Stimulated activated naive CD8-positive, alpha-beta T cell treated with anti-CD3 and anti-CD28 coated beads, Interleukin-15, amount 100 ng/mL, for 72 hours (primary cell): ENCODE measurements at regions not wholly inside any gene's neighbourhood (a gene's known extent, or its start where the extent isn't known, plus 50 kb on each side); places are given as distances from the start of the nearest gene placed in this dataset.
A peak's percentile ranks its signal among the peaks of the same experiment; 100 is the strongest.

ENCODE experiments used
- ATAC-seq: fragments of 150-1000 bp; cut with Tn5 transposase; 2 replicates; pipeline ENCODE4 v1.10.0; 2021; ENCODE audit warnings: mild to moderate bottlenecking, moderate library complexity
- DNase-seq, 2 donors: peaks; one replicate each; pipeline ENCODE4 v3.0.0; 2021 to 2022
- H3K27ac Mint-ChIP-seq, 2 donors: one replicate each; pipeline ENCODE4 v1.8.0; 2022; ENCODE audit warnings: mild to moderate bottlenecking in 2 of 2, mixed read lengths in 2 of 2, moderate library complexity in 2 of 2
- H3K27me3 Mint-ChIP-seq: one replicate; pipeline ENCODE4 v1.8.0; 2022; ENCODE audit warnings: mixed read lengths
- H3K4me1 Mint-ChIP-seq: one replicate; pipeline ENCODE4 v1.8.0; 2022; ENCODE audit warnings: mild to moderate bottlenecking, mixed read lengths
- H3K4me3 Mint-ChIP-seq, 2 donors: one replicate each; pipeline ENCODE4 v1.8.0; 2022; ENCODE audit warnings: mild to moderate bottlenecking in 2 of 2, mixed read lengths in 2 of 2, moderate library complexity in 1 of 2
- H3K9me3 Mint-ChIP-seq, 2 donors: one replicate each; pipeline ENCODE4 v1.8.0; 2022; ENCODE audit warnings: mixed read lengths in 2 of 2

- no peaks in the 10 kb centered on the region for H3K4me1 Mint-ChIP-seq
- DNase-seq (no peak), ATAC-seq (no peak)
- peaks cover 54% of the 10 kb centered on the region for H3K27me3 Mint-ChIP-seq
- H3K27ac Mint-ChIP-seq = no peak overlapping the region
- no peak overlapping the region for H3K4me3 Mint-ChIP-seq
- H3K9me3 Mint-ChIP-seq = peaks cover 0 to 17% of the 10 kb centered on the region in 2 donors
Measured at GRCh38 chr10:3312403-3312940, 139.9 kb upstream of the PITRM1 start.

- H3K4me1 Mint-ChIP-seq = no peaks in the 10 kb centered on the region
- no peak overlapping the region for H3K4me3 Mint-ChIP-seq
- H3K27me3 Mint-ChIP-seq = peaks cover 49% of the 10 kb centered on the region
- ATAC-seq = no peak
- H3K27ac Mint-ChIP-seq = no peak overlapping the region
- no peak for DNase-seq
- peaks cover 0 to 17% of the 10 kb centered on the region in 2 donors for H3K9me3 Mint-ChIP-seq
Measured at GRCh38 chr10:3310016-3310784, 137.6 kb upstream of the PITRM1 start.

DNA sequence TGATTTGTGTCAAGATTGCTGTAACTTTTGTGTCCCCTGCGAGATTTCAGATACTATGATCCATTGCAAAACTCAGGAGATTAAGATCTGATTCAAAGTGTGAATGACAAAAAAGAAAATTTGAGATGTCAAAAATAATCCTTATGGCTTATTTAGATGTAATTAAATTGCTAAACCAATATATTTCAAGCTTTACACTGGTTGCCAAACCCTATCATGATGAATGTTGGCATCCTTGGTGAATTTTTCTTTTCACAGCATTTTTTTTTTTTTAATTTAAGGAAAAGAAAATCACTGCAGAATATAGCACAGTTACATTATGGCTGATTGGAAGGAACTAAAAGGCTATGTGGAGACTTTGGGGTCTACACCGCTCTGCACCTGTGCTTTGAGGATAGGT lies 133.5 kb upstream of the PITRM1 start:
- peaks cover 27% of the 10 kb centered on the region for H3K27me3 Mint-ChIP-seq
- ATAC-seq (no peak), DNase-seq (no peak)
- H3K4me3 Mint-ChIP-seq = no peak overlapping the region
- H3K4me1 Mint-ChIP-seq = no peaks in the 10 kb centered on the region
- H3K9me3 Mint-ChIP-seq = peaks cover 0 to 6% of the 10 kb centered on the region in 2 donors
- no peak overlapping the region for H3K27ac Mint-ChIP-seq

DNA sequence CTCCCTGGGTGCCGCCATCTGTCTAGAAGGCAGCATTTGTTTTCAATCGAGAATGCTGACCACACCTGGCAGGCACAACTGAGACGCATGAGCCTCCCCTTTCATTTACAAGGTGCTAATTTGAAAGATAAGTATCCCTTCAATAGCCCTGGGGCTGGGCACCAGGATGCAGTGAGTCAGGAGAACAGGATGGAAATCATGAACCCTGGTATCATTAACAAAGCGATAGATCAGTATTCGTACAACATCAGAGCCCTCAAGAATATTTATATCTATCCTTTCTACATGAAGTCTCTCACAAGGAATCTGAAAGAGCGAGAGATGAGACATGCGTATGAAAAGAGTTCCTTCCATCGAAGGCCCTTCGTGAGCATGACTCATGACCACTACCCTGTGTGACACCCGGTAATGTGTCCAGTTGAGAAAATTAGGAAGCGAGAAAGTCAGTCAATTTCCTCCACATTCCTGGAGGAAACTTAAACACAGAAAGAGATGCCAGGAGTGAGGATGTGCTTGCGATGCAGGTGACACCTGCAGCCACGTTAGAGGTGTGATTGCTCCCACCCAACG lies 123.1 kb upstream of the PITRM1 start:
- ATAC-seq (no peak), DNase-seq (no peak)
- H3K4me1 Mint-ChIP-seq = no peaks in the 10 kb centered on the region
- no peaks in the 10 kb centered on the region for H3K27me3 Mint-ChIP-seq
- no peaks in the 10 kb centered on the region for H3K9me3 Mint-ChIP-seq
- no peak overlapping the region for H3K4me3 Mint-ChIP-seq
- peak overlapping the region in 1 of 2 donors; percentile 67 for H3K27ac Mint-ChIP-seq

DNA sequence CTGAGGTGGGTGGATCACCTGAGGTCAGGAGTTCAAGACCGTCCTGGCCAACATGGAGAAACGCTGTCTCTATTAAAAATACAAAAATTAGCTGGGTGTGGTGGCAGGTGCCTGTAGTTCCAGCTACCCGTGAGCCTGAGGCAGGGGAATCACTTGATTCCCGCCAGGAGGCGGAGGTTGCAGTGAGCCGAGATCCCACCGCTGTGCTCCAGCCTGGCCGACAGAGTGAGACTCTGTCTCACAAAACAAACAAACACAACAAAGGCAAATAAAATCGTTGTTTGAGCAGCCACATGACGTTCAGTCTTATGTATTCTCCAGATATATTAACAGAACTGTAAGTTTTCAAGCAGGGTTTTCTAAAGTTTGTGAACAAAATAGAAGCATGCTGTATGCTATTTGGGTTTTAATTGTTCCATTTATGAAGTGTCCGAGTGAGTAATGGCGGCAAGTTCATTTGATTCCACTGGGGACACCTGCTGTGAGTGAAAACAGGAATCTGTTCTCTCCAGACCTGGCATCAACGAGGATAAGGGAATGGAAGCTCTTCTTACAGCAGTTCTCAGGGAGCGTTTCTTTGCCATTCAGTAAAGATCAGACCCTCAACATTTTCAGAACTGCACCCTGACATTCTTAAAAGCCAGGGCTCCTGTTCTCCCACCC lies 122.5 kb upstream of the PITRM1 start:
- Mint-ChIP-seq H3K27ac (no peak overlapping the region), H3K4me1 (no peaks in the 10 kb centered on the region), H3K27me3 (no peaks in the 10 kb centered on the region), H3K4me3 (no peak overlapping the region), H3K9me3 (no peaks in the 10 kb centered on the region)
- DNase-seq = no peak
- no peak for ATAC-seq

- DNase-seq (no peak), ATAC-seq (no peak)
- Mint-ChIP-seq H3K27ac (no peak overlapping the region), H3K27me3 (peaks cover 3% of the 10 kb centered on the region), H3K4me3 (no peak overlapping the region), H3K9me3 (no peaks in the 10 kb centered on the region), H3K4me1 (no peaks in the 10 kb centered on the region)
Measured at GRCh38 chr10:3293581-3294431, 121.2 kb upstream of the PITRM1 start.

- no peaks in the 10 kb centered on the region for H3K9me3 Mint-ChIP-seq
Measured at GRCh38 chr10:3292636-3293035, 120.1 kb upstream of the PITRM1 start.

DNA sequence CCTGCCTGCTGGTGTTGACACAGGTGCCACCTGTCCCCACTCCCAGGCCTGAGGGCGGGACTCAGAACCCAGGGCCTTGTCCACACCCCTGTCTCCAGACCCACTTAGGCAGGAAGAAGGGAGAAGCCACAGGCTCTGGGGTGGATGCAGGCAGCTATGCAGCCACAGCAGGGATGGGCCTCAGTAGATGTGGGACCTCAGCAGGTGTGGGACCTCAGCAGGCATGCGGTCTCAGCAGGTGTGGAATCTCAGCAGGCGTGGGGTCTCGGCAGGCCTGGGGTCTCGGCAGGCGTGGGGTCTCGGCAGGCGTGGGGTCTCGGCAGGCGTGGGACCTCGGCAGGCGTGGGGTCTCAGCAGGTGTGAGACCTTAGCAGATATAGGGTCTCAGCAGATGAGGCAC lies 118.0 kb upstream of the PITRM1 start:
- DNase-seq = no peak
- no peak overlapping the region for H3K4me3 Mint-ChIP-seq
- no peak overlapping the region for H3K27ac Mint-ChIP-seq
- no peak for ATAC-seq
- H3K9me3 Mint-ChIP-seq = no peaks in the 10 kb centered on the region
- H3K4me1 Mint-ChIP-seq = no peaks in the 10 kb centered on the region
- H3K27me3 Mint-ChIP-seq = peaks cover 7% of the 10 kb centered on the region

More at GRCh38 chr10:3292636-3293035, 120.1 kb upstream of the PITRM1 start:
- Mint-ChIP-seq H3K4me3 (no peak overlapping the region), H3K27ac (no peak overlapping the region), H3K27me3 (peaks cover 7% of the 10 kb centered on the region), H3K4me1 (no peaks in the 10 kb centered on the region)
- DNase-seq = no peak
- no peak for ATAC-seq

GRCh38 chr10:3287572-3288445 lies 115.2 kb upstream of the PITRM1 start:
- ATAC-seq = peak; percentile 40
- no peaks in the 10 kb centered on the region for H3K4me1 Mint-ChIP-seq
- H3K27me3 Mint-ChIP-seq = peaks cover 7% of the 10 kb centered on the region
- H3K9me3 Mint-ChIP-seq = no peaks in the 10 kb centered on the region
- no peak overlapping the region for H3K4me3 Mint-ChIP-seq
- DNase-seq = no peak
- no peak overlapping the region for H3K27ac Mint-ChIP-seq

DNA sequence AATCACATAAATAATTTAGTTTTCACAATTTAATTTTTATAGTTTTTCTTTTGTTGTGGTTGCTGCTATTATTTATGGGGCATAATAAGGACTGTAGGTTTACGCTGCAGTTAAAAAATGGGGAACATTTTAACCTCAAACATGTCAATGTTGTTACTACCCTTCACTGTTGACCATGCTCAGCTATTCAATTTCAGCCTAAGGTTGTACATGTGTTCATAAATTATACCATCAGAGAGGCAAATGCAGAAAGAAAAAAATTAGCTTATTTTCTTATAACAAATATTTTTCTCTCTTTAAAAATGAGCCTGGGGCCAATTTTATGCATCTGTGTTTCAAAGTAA lies 110.1 kb upstream of the PITRM1 start:
- ATAC-seq = no peak
- no peaks in the 10 kb centered on the region for H3K4me1 Mint-ChIP-seq
- peaks cover 29% of the 10 kb centered on the region for H3K27me3 Mint-ChIP-seq
- no peak for DNase-seq
- H3K9me3 Mint-ChIP-seq = no peaks in the 10 kb centered on the region
- no peak overlapping the region for H3K27ac Mint-ChIP-seq
- H3K4me3 Mint-ChIP-seq = no peak overlapping the region

- H3K27me3 Mint-ChIP-seq = peaks cover 34% of the 10 kb centered on the region
- DNase-seq = no peak
- no peaks in the 10 kb centered on the region for H3K4me1 Mint-ChIP-seq
- H3K9me3 Mint-ChIP-seq = no peaks in the 10 kb centered on the region
- no peak overlapping the region for H3K27ac Mint-ChIP-seq
- ATAC-seq = no peak
- H3K4me3 Mint-ChIP-seq = no peak overlapping the region
Measured at GRCh38 chr10:3281941-3282673, 109.5 kb upstream of the PITRM1 start.

GRCh38 chr10:3278771-3279170 lies 106.2 kb upstream of the PITRM1 start:
- Mint-ChIP-seq H3K27me3 (peaks cover 62% of the 10 kb centered on the region), H3K4me1 (no peaks in the 10 kb centered on the region), H3K27ac (peak overlapping the region in 1 of 2 donors; percentile 67), H3K9me3 (no peaks in the 10 kb centered on the region), H3K4me3 (no peak overlapping the region)
- DNase-seq (no peak), ATAC-seq (no peak)

DNA sequence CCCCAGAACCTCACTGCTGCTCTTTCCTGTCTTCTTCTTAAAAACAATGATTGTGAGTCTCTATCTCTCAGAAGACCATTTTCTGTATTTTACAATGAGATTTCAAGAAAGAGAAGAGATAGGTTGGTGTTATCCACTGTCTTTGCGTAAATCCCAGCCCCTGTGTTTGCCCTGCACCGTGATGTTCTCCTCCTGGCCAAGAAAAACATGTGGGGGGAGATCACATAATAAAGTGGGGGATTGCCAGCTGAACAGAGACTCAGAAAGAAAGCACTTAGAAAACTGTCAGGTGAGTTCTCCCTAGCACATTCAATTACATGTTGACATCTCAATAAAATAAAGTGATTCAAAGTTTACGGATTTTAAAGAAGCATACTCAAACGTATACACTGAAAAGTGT lies 105.0 kb upstream of the PITRM1 start:
- ATAC-seq = no peak
- Mint-ChIP-seq H3K9me3 (no peaks in the 10 kb centered on the region), H3K27me3 (peaks cover 74% of the 10 kb centered on the region), H3K27ac (peak overlapping the region in 1 of 2 donors; percentile 71), H3K4me3 (no peak overlapping the region), H3K4me1 (no peaks in the 10 kb centered on the region)
- no peak for DNase-seq

GRCh38 chr10:3274414-3274813 lies 101.8 kb upstream of the PITRM1 start:
- no peak overlapping the region for H3K27ac Mint-ChIP-seq
- ATAC-seq (no peak), DNase-seq (no peak)
- peaks cover 71% of the 10 kb centered on the region for H3K27me3 Mint-ChIP-seq
- no peaks in the 10 kb centered on the region for H3K4me1 Mint-ChIP-seq
- no peak overlapping the region for H3K4me3 Mint-ChIP-seq
- no peaks in the 10 kb centered on the region for H3K9me3 Mint-ChIP-seq
